H9 (cell line): ENCODE measurements at regions not wholly inside any gene's neighbourhood (a gene's known extent, or its start where the extent isn't known, plus 50 kb on each side); places are given as distances from the start of the nearest gene placed in this dataset.

Source experiments
- DNase-seq: peaks from one replicate; pipeline ENCODE4 v3.0.0-alpha.2; 2017
- H2AFZ ChIP-seq: one replicate; pipeline ENCODE4 v1.6.1; 2013; ENCODE audit warnings: mild to moderate bottlenecking, low read length, control low read depth, moderate library complexity
- H2AK5ac ChIP-seq: 2 replicates; pipeline ENCODE4 v1.6.1; 2013; ENCODE audit warnings: low read length, control low read depth, mixed read lengths; ENCODE audit not compliant: insufficient read length
- H2BK120ac ChIP-seq: one replicate; pipeline ENCODE4 v1.6.1; 2013; ENCODE audit warnings: low read depth, mild to moderate bottlenecking, low read length, control low read depth, inconsistent platforms; ENCODE audit not compliant: poor library complexity, severe bottlenecking
- H2BK12ac ChIP-seq: 2 replicates; pipeline ENCODE4 v1.6.1; 2013; ENCODE audit warnings: low read length, control low read depth, mixed read lengths, low read depth; ENCODE audit not compliant: insufficient read length
- H2BK15ac ChIP-seq: 2 replicates; pipeline ENCODE4 v1.6.1; 2013; ENCODE audit warnings: low read depth, low read length, control low read depth
- H2BK20ac ChIP-seq: one replicate; pipeline ENCODE4 v1.6.1; 2013; ENCODE audit warnings: low read depth, mild to moderate bottlenecking, low read length, control low read depth, inconsistent platforms; ENCODE audit not compliant: poor library complexity, severe bottlenecking
- H2BK5ac ChIP-seq: 2 replicates; pipeline ENCODE4 v1.6.1; 2013; ENCODE audit warnings: low read length, control low read depth, mixed read lengths; ENCODE audit not compliant: insufficient read length
- H3K14ac ChIP-seq: 2 replicates; pipeline ENCODE4 v1.6.1; 2013; ENCODE audit warnings: low read length, control low read depth; ENCODE audit not compliant: insufficient read depth
- H3K18ac ChIP-seq: 2 replicates; pipeline ENCODE4 v1.6.1; 2013; ENCODE audit warnings: low read depth, mild to moderate bottlenecking, mixed read lengths, low read length, control low read depth; ENCODE audit not compliant: insufficient read length
- H3K23ac ChIP-seq: 2 replicates; pipeline ENCODE4 v1.6.1; 2013; ENCODE audit warnings: low read length, control low read depth, mixed read lengths, low read depth; ENCODE audit not compliant: insufficient read length
- H3K23me2 ChIP-seq: 2 replicates; pipeline ENCODE4 v1.6.1; 2013; ENCODE audit warnings: low read depth, mild to moderate bottlenecking, mixed read lengths, low read length, control low read depth; ENCODE audit not compliant: insufficient read length, poor library complexity, severe bottlenecking
- H3K27ac ChIP-seq: 2 replicates; pipeline ENCODE4 v1.5.1; 2013; ENCODE audit warnings: low read length, control low read depth, mixed read lengths, low read depth; ENCODE audit not compliant: insufficient read length
- H3K27me3 ChIP-seq: 2 replicates; pipeline ENCODE4 v1.6.1; 2013; ENCODE audit warnings: low read length, control low read depth, inconsistent platforms; ENCODE audit not compliant: insufficient read depth
- H3K4ac ChIP-seq: 2 replicates; pipeline ENCODE4 v1.6.1; 2013; ENCODE audit warnings: low read depth, mild to moderate bottlenecking, control low read depth, inconsistent platforms, low read length, moderate library complexity
- H3K4me1 ChIP-seq: 2 replicates; pipeline ENCODE4 v1.6.1; 2013; ENCODE audit warnings: low read length, control low read depth, inconsistent platforms; ENCODE audit not compliant: insufficient read depth
- H3K4me2 ChIP-seq: 2 replicates; pipeline ENCODE4 v1.6.1; 2013; ENCODE audit warnings: low read length, control low read depth, mixed read lengths; ENCODE audit not compliant: insufficient read length, insufficient read depth
- H3K56ac ChIP-seq: 2 replicates; pipeline ENCODE4 v1.6.1; 2013; ENCODE audit warnings: low read depth, mild to moderate bottlenecking, mixed read lengths, low read length, control low read depth; ENCODE audit not compliant: insufficient read length
- H3K79me1 ChIP-seq: 2 replicates; pipeline ENCODE4 v1.6.1; 2013; ENCODE audit warnings: low read depth, mild to moderate bottlenecking, moderate library complexity, low read length, control low read depth, inconsistent platforms; ENCODE audit not compliant: insufficient read depth, poor library complexity, severe bottlenecking
- H3K79me2 ChIP-seq: 2 replicates; pipeline ENCODE4 v1.6.1; 2013; ENCODE audit warnings: low read length, control low read depth, inconsistent platforms; ENCODE audit not compliant: insufficient read depth
- H3K9ac ChIP-seq: 2 replicates; pipeline ENCODE4 v1.6.1; 2013; ENCODE audit warnings: low read length, control low read depth, mixed read lengths; ENCODE audit not compliant: insufficient read length; ENCODE audit errors: extremely low read depth
- H3K9me3 ChIP-seq: one replicate; pipeline ENCODE4 v1.6.1; 2013; ENCODE audit warnings: low read depth, low read length, inconsistent platforms; ENCODE audit not compliant: control insufficient read depth
- H3T11ph ChIP-seq: one replicate; pipeline ENCODE4 v1.6.1; 2013; ENCODE audit warnings: mild to moderate bottlenecking, low read length, control low read depth, inconsistent platforms
- H4K20me1 ChIP-seq: one replicate; pipeline ENCODE4 v1.6.1; 2013; ENCODE audit not compliant: control insufficient read depth, insufficient read length, insufficient read depth
- H4K5ac ChIP-seq: 2 replicates; pipeline ENCODE4 v1.6.1; 2013; ENCODE audit warnings: low read depth, mild to moderate bottlenecking, mixed read lengths, low read length, control low read depth; ENCODE audit not compliant: insufficient read length
- H4K8ac ChIP-seq: replicated peaks from 2 replicates; pipeline ENCODE4 v1.6.1; 2013; ENCODE audit warnings: low read length, control low read depth, mixed read lengths, low read depth; ENCODE audit not compliant: insufficient read length
- H4K91ac ChIP-seq: 2 replicates; pipeline ENCODE4 v1.6.1; 2013; ENCODE audit warnings: low read depth, mild to moderate bottlenecking, moderate library complexity, mixed read lengths, low read length, control low read depth; ENCODE audit not compliant: insufficient read length
- H3K27ac Mint-ChIP-seq, 3 experiments: 2 replicates in 2 of 3; 3 replicates in 1 of 3; pipeline ENCODE4 v1.8.0; 2020 to 2021; ENCODE audit warnings: mixed read lengths in 3 of 3, mild to moderate bottlenecking in 1 of 3, moderate library complexity in 1 of 3
- H3K27me3 Mint-ChIP-seq: 2 replicates; pipeline ENCODE4 v1.8.0; 2021; ENCODE audit warnings: low read depth, mild to moderate bottlenecking, moderate library complexity, mixed read lengths
- H3K36me3 Mint-ChIP-seq, 3 experiments: 2 replicates in 2 of 3; 3 replicates in 1 of 3; pipeline ENCODE4 v1.8.0; 2020 to 2021; ENCODE audit warnings: low read depth in 3 of 3, mixed read lengths in 3 of 3; ENCODE audit not compliant: insufficient read depth in 1 of 3
- H3K4me1 Mint-ChIP-seq, 2 experiments: 2 replicates each; pipeline ENCODE4 v1.8.0; 2020; ENCODE audit warnings: mixed read lengths in 2 of 2
- H3K4me3 Mint-ChIP-seq, 2 experiments: 2 replicates in 1 of 2; 3 replicates in 1 of 2; pipeline ENCODE4 v1.8.0; 2020 to 2021; ENCODE audit warnings: mild to moderate bottlenecking in 2 of 2, mixed read lengths in 2 of 2, moderate library complexity in 1 of 2
- H3K9me3 Mint-ChIP-seq, 2 experiments: 2 replicates in 1 of 2; 3 replicates in 1 of 2; pipeline ENCODE4 v1.8.0; 2020; ENCODE audit warnings: mild to moderate bottlenecking in 2 of 2, mixed read lengths in 2 of 2, moderate library complexity in 1 of 2
- CTCF ChIP-seq: fragments of 200-600 bp; sonication (generic); conservative IDR thresholded peaks from 3 replicates; pipeline ENCODE4 v1.8.0; 2021; ENCODE audit warnings: antibody characterized with exemption, mild to moderate bottlenecking
- WGBS: extraction: QIAGEN DNeasy Blood & Tissue Kit; methylation state at CpG from one replicate; pipeline ENCODE4 v1.1.7; 2013; ENCODE audit warnings: missing lambda C conversion rate, low lambda C conversion rate, mixed read lengths; ENCODE audit not compliant: insufficient read length; ENCODE audit errors: extremely low coverage; 5-methylcytosine and 5-hydroxymethylcytosine counted together

GRCh38 chr14:42893183-42893582 lies 1286.5 kb downstream of the LRFN5 start:
- Histone ChIP-seq H3K56ac (no peak overlapping the region), H4K5ac (no peak overlapping the region), H4K20me1 (no peaks in the 10 kb centered on the region), H2BK15ac (no peak overlapping the region), H3T11ph (no peak overlapping the region), H3K4ac (no peak overlapping the region), H2BK12ac (no peak overlapping the region), H3K27ac (no peak overlapping the region), H3K4me1 (no peaks in the 10 kb centered on the region), H3K9ac (no peak overlapping the region), H3K18ac (no peak overlapping the region), H3K79me2 (no peaks in the 10 kb centered on the region), H3K4me2 (no peak overlapping the region), H4K8ac (no peak overlapping the region), H3K27me3 (no peaks in the 10 kb centered on the region), H3K23me2 (no peaks in the 10 kb centered on the region), H3K79me1 (no peaks in the 10 kb centered on the region), H3K9me3 (no peaks in the 10 kb centered on the region), H3K23ac (no peak overlapping the region), H2AFZ (no peak overlapping the region), H2BK120ac (no peak overlapping the region), H2AK5ac (no peak overlapping the region), H2BK20ac (no peak overlapping the region), H3K14ac (no peak overlapping the region), H2BK5ac (no peak overlapping the region), H4K91ac (no peak overlapping the region)
- H3K36me3 Mint-ChIP-seq: peaks cover 0 to 6% (median 0%) of the 10 kb centered on the region in 3 experiments; a peak in 2 of 7 replicates
- WGBS: no CpG with 5 or more reads among the region's 1 CpG
- H3K4me3 Mint-ChIP-seq: no peak overlapping the region
- no peaks in the 10 kb centered on the region for H3K4me1 Mint-ChIP-seq
- peaks cover 9% of the 10 kb centered on the region in 2 experiments; a peak in 4 of 5 replicates for H3K9me3 Mint-ChIP-seq
- no peak overlapping the region for H3K27ac Mint-ChIP-seq
- no peak for TF ChIP-seq CTCF
- no peak for DNase-seq
- H3K27me3 Mint-ChIP-seq: no peaks in the 10 kb centered on the region
